ENCODE measurements at regions not wholly inside any gene's neighbourhood (a gene's known extent, or its start where the extent isn't known, plus 50 kb on each side); places are given as distances from the start of the nearest gene placed in this dataset.

- H3K4me3 ChIP-seq (ENCODE audit: low read depth, poor library complexity, severe bottlenecking): no peak overlapping the region
- WGBS, 2 donors: 81 to 84% methylated on average over 4 of the region's 4 CpGs
- no peak for TF ChIP-seq POLR2A (IDR thresholded peaks at IDR 0.05)
- TF ChIP-seq CTCF (IDR thresholded peaks at IDR 0.05): no peak
- DNase-seq (ENCODE audit: low spot score in 2 of 2): no peak
- intact Hi-C loops (cut with DNase I; ENCODE audit: low total_unique reads): no loop called here
These were observed 292.0 kb upstream of the PLXNA2 start for GRCh38 chr1:208536212-208536611.

GRCh38 chr1:208537198-208537597, 293.0 kb upstream of the PLXNA2 start:
- H3K4me3 ChIP-seq (ENCODE audit: low read depth, poor library complexity, severe bottlenecking): no peak overlapping the region
- no peak for TF ChIP-seq CTCF (IDR thresholded peaks at IDR 0.05)
- TF ChIP-seq POLR2A (IDR thresholded peaks at IDR 0.05): no peak
- WGBS, 2 donors: 85 to 87% methylated on average over 3 of the region's 3 CpGs
- no peak for DNase-seq (ENCODE audit: low spot score in 2 of 2)
- intact Hi-C loops (cut with DNase I; ENCODE audit: low total_unique reads): no loop called here

DNA sequence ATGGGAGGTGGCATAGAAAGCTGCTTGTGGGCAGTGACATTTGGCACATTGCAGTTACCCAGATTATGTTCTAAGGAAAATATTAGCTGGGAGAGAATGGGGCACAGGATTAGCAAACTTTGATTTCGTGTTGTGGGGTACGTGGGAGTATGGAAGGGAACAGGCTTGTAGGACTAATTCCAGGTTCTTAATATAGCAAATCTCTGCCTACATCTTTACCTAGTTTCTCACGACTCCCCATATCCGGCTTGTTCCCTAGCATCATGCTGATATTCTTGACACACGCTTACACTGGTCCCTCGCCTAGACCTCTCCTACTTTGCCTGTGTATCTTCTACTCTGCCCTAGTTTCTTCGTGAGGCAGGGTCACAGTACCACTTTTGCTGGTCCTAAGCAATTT, 293.9 kb upstream of the PLXNA2 start:
- intact Hi-C loops (cut with DNase I; ENCODE audit: low total_unique reads): no loop called here
- H3K4me3 ChIP-seq (ENCODE audit: low read depth, poor library complexity, severe bottlenecking): no peak overlapping the region
- DNase-seq (ENCODE audit: low spot score in 2 of 2): no peak
- WGBS, 2 donors: 90 to 93% methylated on average over 7 of the region's 7 CpGs
- TF ChIP-seq CTCF (IDR thresholded peaks at IDR 0.05) (no peak), POLR2A (IDR thresholded peaks at IDR 0.05) (no peak)

GRCh38 chr1:208538587-208538986, 294.4 kb upstream of the PLXNA2 start:
- 80 to 85% methylated on average over 5 of the region's 5 CpGs for WGBS, 2 donors
- TF ChIP-seq POLR2A (IDR thresholded peaks at IDR 0.05): no peak
- TF ChIP-seq CTCF (IDR thresholded peaks at IDR 0.05): no peak
- no peak overlapping the region for H3K4me3 ChIP-seq (ENCODE audit: low read depth, poor library complexity, severe bottlenecking)
- DNase-seq (ENCODE audit: low spot score in 2 of 2): no peak
- intact Hi-C loops (cut with DNase I; ENCODE audit: low total_unique reads): no loop called here

DNA sequence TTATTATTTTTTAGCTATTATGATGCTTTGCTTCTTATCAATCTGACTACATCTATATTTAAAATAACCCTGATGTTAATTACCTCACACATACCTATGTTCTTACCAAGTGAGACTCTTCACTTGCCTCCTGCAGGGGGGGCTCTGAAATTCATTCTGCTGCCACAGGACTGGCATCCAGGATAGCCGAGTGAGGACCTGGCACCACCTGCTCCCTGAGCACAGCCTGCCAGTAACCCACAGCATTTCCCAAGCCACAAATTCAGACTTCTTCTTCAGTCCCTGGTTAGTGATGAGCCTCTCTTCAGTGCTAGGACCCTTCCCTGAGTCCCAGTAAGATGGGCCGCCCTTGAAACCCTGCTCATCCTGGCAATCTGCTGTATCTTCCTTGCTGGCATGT, 296.5 kb upstream of the PLXNA2 start:
- no peak for DNase-seq (ENCODE audit: low spot score in 2 of 2)
- H3K4me3 ChIP-seq (ENCODE audit: low read depth, poor library complexity, severe bottlenecking): no peak overlapping the region
- WGBS, 2 donors: 68 to 91% methylated on average over 2 of the region's 2 CpGs
- TF ChIP-seq POLR2A (IDR thresholded peaks at IDR 0.05): no peak
- intact Hi-C loops (cut with DNase I; ENCODE audit: low total_unique reads): no loop called here

DNA sequence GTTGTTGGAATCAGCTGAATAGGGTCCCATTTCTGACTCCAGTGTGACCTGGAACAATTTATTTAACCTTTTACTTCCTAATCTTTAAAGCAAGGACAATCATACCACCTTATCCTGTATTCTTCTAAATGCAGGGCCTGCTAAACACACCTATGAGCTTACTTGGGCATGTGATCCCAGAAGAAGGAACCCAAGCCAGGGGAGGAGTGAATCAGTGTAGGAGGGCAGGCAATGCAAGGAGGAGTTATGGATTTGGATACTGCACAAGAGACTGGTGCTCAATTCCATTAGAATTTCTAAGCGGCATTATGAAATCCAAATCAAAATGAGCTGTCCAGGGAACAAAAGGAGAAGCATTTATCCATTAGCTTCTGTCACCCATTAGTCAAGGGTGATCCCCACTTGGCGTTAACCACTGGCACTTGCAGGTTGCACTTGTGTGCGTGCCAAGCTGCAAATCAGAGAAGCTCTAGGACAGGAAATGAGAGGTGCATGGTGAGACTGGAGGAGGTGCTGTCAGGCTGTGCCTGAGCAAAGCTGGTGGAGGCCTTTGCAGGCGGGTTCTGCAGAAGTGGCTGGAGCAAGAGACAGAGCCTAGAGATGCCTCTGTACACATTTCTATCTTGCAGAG, 297.2 kb upstream of the PLXNA2 start:
- WGBS, 2 donors: 69 to 74% methylated on average over 4 of the region's 4 CpGs
- intact Hi-C loops (cut with DNase I; ENCODE audit: low total_unique reads): no loop called here
- no peak for DNase-seq (ENCODE audit: low spot score in 2 of 2)
- H3K4me3 ChIP-seq (ENCODE audit: low read depth, poor library complexity, severe bottlenecking): no peak overlapping the region
- TF ChIP-seq POLR2A (IDR thresholded peaks at IDR 0.05): no peak
- no peak for TF ChIP-seq CTCF (IDR thresholded peaks at IDR 0.05)

Measured in lower leg skin (tissue), 4 donors.